ENCODE measurements at regions not wholly inside any gene's neighbourhood (a gene's known extent, or its start where the extent isn't known, plus 50 kb on each side); places are given as distances from the start of the nearest gene placed in this dataset.

DNA sequence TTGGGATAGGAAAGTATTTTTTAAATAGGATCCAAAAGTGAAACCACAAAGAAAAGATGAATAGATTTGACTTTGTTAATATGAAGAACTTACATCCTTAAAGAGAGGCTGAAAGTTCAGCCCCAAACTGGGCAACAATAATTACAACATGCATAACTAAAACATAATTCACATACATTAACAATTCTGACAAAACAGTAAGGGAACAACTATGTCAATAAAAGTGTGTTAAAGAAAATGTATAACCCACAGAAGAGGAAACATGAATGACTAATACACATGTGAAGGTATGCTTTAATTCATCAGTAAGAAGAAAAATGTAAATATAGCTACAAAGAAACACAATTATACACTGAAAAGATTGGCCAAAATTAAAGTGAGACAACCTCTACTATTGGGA, 1597.6 kb upstream of the MIR17HG start:
- Histone ChIP-seq H3K9ac (no peak overlapping the region), H3K79me2 (no peaks in the 10 kb centered on the region), H3K27ac (no peak overlapping the region), H3K4me1 (no peaks in the 10 kb centered on the region), H3K36me3 (ENCODE audit: control insufficient read depth, insufficient read depth, low read length) (no peaks in the 10 kb centered on the region), H2AFZ (no peak overlapping the region), H3K9me3 (ENCODE audit: control insufficient read depth, low read length) (no peaks in the 10 kb centered on the region), H3K4me3 (ENCODE audit: low read depth, low read length) (no peak overlapping the region), H3K27me3 (ENCODE audit: control insufficient read depth, insufficient read depth, low read length) (no peaks in the 10 kb centered on the region), H3K4me2 (ENCODE audit: low read length) (no peak overlapping the region)
- TF ChIP-seq, protein P1, sequence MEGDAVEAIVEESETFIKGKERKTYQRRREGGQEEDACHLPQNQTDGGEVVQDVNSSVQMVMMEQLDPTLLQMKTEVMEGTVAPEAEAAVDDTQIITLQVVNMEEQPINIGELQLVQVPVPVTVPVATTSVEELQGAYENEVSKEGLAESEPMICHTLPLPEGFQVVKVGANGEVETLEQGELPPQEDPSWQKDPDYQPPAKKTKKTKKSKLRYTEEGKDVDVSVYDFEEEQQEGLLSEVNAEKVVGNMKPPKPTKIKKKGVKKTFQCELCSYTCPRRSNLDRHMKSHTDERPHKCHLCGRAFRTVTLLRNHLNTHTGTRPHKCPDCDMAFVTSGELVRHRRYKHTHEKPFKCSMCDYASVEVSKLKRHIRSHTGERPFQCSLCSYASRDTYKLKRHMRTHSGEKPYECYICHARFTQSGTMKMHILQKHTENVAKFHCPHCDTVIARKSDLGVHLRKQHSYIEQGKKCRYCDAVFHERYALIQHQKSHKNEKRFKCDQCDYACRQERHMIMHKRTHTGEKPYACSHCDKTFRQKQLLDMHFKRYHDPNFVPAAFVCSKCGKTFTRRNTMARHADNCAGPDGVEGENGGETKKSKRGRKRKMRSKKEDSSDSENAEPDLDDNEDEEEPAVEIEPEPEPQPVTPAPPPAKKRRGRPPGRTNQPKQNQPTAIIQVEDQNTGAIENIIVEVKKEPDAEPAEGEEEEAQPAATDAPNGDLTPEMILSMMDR (IDR thresholded peaks at IDR 0.05): no peak

DNA sequence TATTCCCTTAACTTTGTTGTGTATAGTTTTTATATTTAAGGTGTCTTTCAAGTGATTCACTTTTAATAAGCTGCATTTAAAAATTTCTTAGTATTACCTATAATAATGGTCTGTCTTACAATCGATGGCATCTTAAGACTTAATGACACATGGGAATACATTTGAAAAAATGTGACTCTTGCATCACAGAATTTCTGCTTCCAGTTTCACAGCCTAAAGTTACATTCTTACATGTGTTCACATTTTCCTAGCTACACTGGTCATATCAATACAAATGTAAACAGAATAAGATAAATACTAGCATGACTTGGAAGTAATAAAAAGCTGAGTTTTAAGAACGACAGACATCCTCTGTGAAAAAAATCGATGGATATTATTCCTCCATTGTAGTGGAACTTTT, 1597.1 kb upstream of the MIR17HG start:
- Histone ChIP-seq H3K27me3 (ENCODE audit: control insufficient read depth, insufficient read depth, low read length) (no peaks in the 10 kb centered on the region), H3K79me2 (no peaks in the 10 kb centered on the region), H2AFZ (no peak overlapping the region), H3K9ac (no peak overlapping the region), H3K4me1 (no peaks in the 10 kb centered on the region), H3K4me3 (ENCODE audit: low read depth, low read length) (no peak overlapping the region), H3K36me3 (ENCODE audit: control insufficient read depth, insufficient read depth, low read length) (no peaks in the 10 kb centered on the region), H3K9me3 (ENCODE audit: control insufficient read depth, low read length) (no peaks in the 10 kb centered on the region), H3K27ac (no peak overlapping the region), H3K4me2 (ENCODE audit: low read length) (no peak overlapping the region)
- TF ChIP-seq, protein P1 (IDR thresholded peaks at IDR 0.05): no peak

DNA sequence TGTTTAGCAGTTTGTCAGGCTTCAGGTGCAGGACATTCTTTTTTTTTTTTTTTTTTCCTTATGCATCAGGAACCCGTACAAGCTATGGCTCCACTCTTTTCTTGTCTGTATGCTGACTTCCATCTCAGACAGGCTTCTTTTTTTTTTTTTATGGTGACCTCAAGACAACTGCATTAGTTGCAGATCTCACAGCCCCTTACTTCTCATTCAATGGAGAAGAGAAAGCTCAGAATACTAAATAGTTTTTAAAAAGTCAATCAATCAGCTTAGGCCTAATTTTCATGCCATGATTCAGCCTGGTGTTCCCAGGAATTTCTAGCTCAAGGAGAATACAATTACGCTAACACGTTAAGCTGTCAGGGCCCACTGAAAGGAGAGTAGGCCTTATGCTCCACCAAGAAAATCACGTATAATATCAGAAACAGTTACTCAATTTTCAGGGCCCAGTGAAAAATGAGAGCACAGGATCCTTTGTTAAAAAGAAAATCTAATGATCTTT, 1596.0 kb upstream of the MIR17HG start:
- TF ChIP-seq, protein P1 (IDR thresholded peaks at IDR 0.05): no peak
- no peak overlapping the region for H3K9ac ChIP-seq
- no peak overlapping the region for H3K4me2 ChIP-seq (ENCODE audit: low read length)

DNA sequence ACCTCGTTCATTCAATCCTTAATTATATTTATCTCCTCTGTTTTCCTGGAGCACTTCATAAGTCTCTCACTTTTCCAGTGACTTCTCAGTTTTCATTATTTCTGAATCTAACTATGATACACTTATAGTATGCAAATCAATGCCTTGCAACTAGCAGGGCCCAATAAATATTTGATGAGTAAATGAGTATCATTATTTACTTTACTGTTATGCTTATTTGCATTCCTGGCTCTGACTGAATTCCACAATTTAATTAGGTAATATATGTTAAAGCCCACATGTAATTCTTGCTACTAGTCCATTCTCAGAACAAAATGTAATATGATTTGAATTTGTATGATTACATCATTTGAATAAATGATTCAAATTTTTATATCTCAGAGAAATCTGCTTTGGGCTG, 1595.1 kb upstream of the MIR17HG start:
- TF ChIP-seq, protein P1 (IDR thresholded peaks at IDR 0.05): no peak
- Histone ChIP-seq H3K36me3 (ENCODE audit: control insufficient read depth, insufficient read depth, low read length) (no peaks in the 10 kb centered on the region), H3K27me3 (ENCODE audit: control insufficient read depth, insufficient read depth, low read length) (no peaks in the 10 kb centered on the region), H3K79me2 (no peaks in the 10 kb centered on the region), H3K9me3 (ENCODE audit: control insufficient read depth, low read length) (no peaks in the 10 kb centered on the region), H2AFZ (no peak overlapping the region), H3K9ac (no peak overlapping the region), H3K4me1 (no peaks in the 10 kb centered on the region), H3K27ac (no peak overlapping the region), H3K4me2 (ENCODE audit: low read length) (no peak overlapping the region), H3K4me3 (ENCODE audit: low read depth, low read length) (no peak overlapping the region)

More for the DNA sequence above, 1596.0 kb upstream of the MIR17HG start:
- Histone ChIP-seq H3K4me1 (no peaks in the 10 kb centered on the region), H3K27ac (no peak overlapping the region), H3K4me3 (ENCODE audit: low read depth, low read length) (no peak overlapping the region), H3K79me2 (no peaks in the 10 kb centered on the region), H3K27me3 (ENCODE audit: control insufficient read depth, insufficient read depth, low read length) (no peaks in the 10 kb centered on the region), H3K36me3 (ENCODE audit: control insufficient read depth, insufficient read depth, low read length) (no peaks in the 10 kb centered on the region), H2AFZ (no peak overlapping the region), H3K9me3 (ENCODE audit: control insufficient read depth, low read length) (no peaks in the 10 kb centered on the region)

DNA sequence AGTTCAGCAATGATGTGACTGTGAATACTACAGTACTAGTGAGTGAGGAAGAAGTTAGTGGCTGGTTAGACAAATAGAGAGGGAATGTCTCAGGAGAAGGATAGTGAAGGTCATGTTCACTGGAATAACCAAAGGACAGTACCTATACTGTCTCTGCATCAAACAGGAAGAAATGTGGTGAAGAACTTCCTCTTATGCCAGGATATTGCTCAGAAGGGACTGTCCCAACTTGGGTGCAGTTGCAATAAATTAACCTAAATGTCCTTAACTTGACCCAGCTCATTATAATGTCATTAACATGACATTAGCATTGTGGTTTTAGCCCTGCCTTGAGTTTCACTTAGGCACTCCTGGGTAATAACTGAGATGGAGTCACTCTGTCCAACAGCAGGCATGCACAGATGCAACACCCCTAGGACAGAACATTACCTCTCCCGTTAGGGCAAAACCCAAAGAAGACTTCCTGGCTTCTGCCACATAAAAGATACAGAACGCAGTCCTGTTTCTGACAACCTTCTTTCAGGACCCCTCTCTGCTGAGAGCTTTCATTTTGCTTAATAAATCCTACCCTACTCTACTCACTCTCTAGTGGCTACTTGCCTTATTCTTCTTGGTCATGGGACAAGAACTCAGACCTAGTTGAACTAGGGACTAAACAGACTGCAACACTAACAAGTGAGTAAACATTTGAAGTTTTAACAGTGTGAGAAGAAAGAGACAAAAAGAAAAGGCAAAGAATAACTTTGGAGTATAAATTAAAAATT, 1591.6 kb upstream of the MIR17HG start:
- Histone ChIP-seq H3K27me3 (ENCODE audit: control insufficient read depth, insufficient read depth, low read length) (no peaks in the 10 kb centered on the region), H3K9ac (no peak overlapping the region), H3K4me2 (ENCODE audit: low read length) (no peak overlapping the region), H3K9me3 (ENCODE audit: control insufficient read depth, low read length) (no peaks in the 10 kb centered on the region), H3K27ac (no peak overlapping the region), H3K4me3 (ENCODE audit: low read depth, low read length) (no peak overlapping the region), H3K36me3 (ENCODE audit: control insufficient read depth, insufficient read depth, low read length) (no peaks in the 10 kb centered on the region), H3K79me2 (no peaks in the 10 kb centered on the region), H2AFZ (no peak overlapping the region), H3K4me1 (no peaks in the 10 kb centered on the region)
- TF ChIP-seq, protein P1 (IDR thresholded peaks at IDR 0.05): no peak

Measured in parathyroid adenoma (tissue), 2 donors.